ENCODE measurements at regions not wholly inside any gene's neighbourhood (a gene's known extent, or its start where the extent isn't known, plus 50 kb on each side); places are given as distances from the start of the nearest gene placed in this dataset.

- no peak for TF ChIP-seq POLR2AphosphoS5 (IDR thresholded peaks at IDR 0.05; ENCODE audit: low read depth, low read length)
- no peak for TF ChIP-seq EGR1 (IDR thresholded peaks at IDR 0.05; ENCODE audit: low read depth)
- no peak for TF ChIP-seq EZH2phosphoT487 (IDR thresholded peaks at IDR 0.05; ENCODE audit: borderline replicate concordance)
- TF ChIP-seq, protein P1, sequence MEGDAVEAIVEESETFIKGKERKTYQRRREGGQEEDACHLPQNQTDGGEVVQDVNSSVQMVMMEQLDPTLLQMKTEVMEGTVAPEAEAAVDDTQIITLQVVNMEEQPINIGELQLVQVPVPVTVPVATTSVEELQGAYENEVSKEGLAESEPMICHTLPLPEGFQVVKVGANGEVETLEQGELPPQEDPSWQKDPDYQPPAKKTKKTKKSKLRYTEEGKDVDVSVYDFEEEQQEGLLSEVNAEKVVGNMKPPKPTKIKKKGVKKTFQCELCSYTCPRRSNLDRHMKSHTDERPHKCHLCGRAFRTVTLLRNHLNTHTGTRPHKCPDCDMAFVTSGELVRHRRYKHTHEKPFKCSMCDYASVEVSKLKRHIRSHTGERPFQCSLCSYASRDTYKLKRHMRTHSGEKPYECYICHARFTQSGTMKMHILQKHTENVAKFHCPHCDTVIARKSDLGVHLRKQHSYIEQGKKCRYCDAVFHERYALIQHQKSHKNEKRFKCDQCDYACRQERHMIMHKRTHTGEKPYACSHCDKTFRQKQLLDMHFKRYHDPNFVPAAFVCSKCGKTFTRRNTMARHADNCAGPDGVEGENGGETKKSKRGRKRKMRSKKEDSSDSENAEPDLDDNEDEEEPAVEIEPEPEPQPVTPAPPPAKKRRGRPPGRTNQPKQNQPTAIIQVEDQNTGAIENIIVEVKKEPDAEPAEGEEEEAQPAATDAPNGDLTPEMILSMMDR (IDR thresholded peaks at IDR 0.05 in 2 of 3, conservative IDR thresholded peaks at IDR 0.05 in 1 of 3; ENCODE audit: borderline replicate concordance in 1 of 3, insufficient read depth in 1 of 3, low read depth in 2 of 3, low read length in 2 of 3): no peak
These were observed 108.2 kb downstream of the DIRAS3 start for GRCh38 chr1:67942274-67942673.
